ENCODE measurements at regions not wholly inside any gene's neighbourhood (a gene's known extent, or its start where the extent isn't known, plus 50 kb on each side); places are given as distances from the start of the nearest gene placed in this dataset.

- H3K4me3 ChIP-seq = no peak overlapping the region
- H3K4me2 ChIP-seq = no peak overlapping the region
- no peaks in the 10 kb centered on the region for H4K20me1 ChIP-seq (replicated peaks; ENCODE audit: insufficient read depth)
- Mint-ChIP-seq H3K4me1 (peaks cover 12% of the 10 kb centered on the region; the same call in 2 of the 3 replicates), H3K27ac (no peak overlapping the region), H3K36me3 (ENCODE audit: low read depth) (no peaks in the 10 kb centered on the region), H3K4me3 (no peak overlapping the region), H3K27me3 (ENCODE audit: insufficient read depth, low read depth, poor library complexity) (peaks cover 3% of the 10 kb centered on the region), H3K9me3 (no peaks in the 10 kb centered on the region)
- no peaks in the 10 kb centered on the region for H3F3A ChIP-seq (replicated peaks; ENCODE audit: low read depth)
- TF ChIP-seq CREB1 (CRISPR knock-in tag; IDR thresholded peaks at IDR 0.05; ENCODE audit: low read depth) = no peak
- TF ChIP-seq ZNF114 (CRISPR knock-in tag; IDR thresholded peaks at IDR 0.05) = no peak
- TF ChIP-seq ETS1 (IDR thresholded peaks at IDR 0.05) = no peak
- TF ChIP-seq ZNF331 (CRISPR knock-in tag; IDR thresholded peaks at IDR 0.05; ENCODE audit: low read depth) = no peak
- TF ChIP-seq NANOG (IDR thresholded peaks at IDR 0.05; ENCODE audit: borderline replicate concordance) = no peak
- no peak for TF ChIP-seq STAT1 (IDR thresholded peaks at IDR 0.05; ENCODE audit: unreplicated experiment)
- no peak for TF ChIP-seq POLR2AphosphoS5 (IDR thresholded peaks at IDR 0.05; ENCODE audit: low read depth)
- no peak for TF ChIP-seq REST (IDR thresholded peaks at IDR 0.05; ENCODE audit: unreplicated experiment)
- TF ChIP-seq EZH2 (IDR thresholded peaks at IDR 0.05; ENCODE audit: low read depth, unreplicated experiment) = no peak
- TF ChIP-seq, protein P1, sequence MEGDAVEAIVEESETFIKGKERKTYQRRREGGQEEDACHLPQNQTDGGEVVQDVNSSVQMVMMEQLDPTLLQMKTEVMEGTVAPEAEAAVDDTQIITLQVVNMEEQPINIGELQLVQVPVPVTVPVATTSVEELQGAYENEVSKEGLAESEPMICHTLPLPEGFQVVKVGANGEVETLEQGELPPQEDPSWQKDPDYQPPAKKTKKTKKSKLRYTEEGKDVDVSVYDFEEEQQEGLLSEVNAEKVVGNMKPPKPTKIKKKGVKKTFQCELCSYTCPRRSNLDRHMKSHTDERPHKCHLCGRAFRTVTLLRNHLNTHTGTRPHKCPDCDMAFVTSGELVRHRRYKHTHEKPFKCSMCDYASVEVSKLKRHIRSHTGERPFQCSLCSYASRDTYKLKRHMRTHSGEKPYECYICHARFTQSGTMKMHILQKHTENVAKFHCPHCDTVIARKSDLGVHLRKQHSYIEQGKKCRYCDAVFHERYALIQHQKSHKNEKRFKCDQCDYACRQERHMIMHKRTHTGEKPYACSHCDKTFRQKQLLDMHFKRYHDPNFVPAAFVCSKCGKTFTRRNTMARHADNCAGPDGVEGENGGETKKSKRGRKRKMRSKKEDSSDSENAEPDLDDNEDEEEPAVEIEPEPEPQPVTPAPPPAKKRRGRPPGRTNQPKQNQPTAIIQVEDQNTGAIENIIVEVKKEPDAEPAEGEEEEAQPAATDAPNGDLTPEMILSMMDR (conservative IDR thresholded peaks at IDR 0.05; ENCODE audit: low read depth in 2 of 2) = no peak
- TF ChIP-seq JUNB (IDR thresholded peaks at IDR 0.05; ENCODE audit: unreplicated experiment) = no peak
- TF ChIP-seq, protein P2, sequence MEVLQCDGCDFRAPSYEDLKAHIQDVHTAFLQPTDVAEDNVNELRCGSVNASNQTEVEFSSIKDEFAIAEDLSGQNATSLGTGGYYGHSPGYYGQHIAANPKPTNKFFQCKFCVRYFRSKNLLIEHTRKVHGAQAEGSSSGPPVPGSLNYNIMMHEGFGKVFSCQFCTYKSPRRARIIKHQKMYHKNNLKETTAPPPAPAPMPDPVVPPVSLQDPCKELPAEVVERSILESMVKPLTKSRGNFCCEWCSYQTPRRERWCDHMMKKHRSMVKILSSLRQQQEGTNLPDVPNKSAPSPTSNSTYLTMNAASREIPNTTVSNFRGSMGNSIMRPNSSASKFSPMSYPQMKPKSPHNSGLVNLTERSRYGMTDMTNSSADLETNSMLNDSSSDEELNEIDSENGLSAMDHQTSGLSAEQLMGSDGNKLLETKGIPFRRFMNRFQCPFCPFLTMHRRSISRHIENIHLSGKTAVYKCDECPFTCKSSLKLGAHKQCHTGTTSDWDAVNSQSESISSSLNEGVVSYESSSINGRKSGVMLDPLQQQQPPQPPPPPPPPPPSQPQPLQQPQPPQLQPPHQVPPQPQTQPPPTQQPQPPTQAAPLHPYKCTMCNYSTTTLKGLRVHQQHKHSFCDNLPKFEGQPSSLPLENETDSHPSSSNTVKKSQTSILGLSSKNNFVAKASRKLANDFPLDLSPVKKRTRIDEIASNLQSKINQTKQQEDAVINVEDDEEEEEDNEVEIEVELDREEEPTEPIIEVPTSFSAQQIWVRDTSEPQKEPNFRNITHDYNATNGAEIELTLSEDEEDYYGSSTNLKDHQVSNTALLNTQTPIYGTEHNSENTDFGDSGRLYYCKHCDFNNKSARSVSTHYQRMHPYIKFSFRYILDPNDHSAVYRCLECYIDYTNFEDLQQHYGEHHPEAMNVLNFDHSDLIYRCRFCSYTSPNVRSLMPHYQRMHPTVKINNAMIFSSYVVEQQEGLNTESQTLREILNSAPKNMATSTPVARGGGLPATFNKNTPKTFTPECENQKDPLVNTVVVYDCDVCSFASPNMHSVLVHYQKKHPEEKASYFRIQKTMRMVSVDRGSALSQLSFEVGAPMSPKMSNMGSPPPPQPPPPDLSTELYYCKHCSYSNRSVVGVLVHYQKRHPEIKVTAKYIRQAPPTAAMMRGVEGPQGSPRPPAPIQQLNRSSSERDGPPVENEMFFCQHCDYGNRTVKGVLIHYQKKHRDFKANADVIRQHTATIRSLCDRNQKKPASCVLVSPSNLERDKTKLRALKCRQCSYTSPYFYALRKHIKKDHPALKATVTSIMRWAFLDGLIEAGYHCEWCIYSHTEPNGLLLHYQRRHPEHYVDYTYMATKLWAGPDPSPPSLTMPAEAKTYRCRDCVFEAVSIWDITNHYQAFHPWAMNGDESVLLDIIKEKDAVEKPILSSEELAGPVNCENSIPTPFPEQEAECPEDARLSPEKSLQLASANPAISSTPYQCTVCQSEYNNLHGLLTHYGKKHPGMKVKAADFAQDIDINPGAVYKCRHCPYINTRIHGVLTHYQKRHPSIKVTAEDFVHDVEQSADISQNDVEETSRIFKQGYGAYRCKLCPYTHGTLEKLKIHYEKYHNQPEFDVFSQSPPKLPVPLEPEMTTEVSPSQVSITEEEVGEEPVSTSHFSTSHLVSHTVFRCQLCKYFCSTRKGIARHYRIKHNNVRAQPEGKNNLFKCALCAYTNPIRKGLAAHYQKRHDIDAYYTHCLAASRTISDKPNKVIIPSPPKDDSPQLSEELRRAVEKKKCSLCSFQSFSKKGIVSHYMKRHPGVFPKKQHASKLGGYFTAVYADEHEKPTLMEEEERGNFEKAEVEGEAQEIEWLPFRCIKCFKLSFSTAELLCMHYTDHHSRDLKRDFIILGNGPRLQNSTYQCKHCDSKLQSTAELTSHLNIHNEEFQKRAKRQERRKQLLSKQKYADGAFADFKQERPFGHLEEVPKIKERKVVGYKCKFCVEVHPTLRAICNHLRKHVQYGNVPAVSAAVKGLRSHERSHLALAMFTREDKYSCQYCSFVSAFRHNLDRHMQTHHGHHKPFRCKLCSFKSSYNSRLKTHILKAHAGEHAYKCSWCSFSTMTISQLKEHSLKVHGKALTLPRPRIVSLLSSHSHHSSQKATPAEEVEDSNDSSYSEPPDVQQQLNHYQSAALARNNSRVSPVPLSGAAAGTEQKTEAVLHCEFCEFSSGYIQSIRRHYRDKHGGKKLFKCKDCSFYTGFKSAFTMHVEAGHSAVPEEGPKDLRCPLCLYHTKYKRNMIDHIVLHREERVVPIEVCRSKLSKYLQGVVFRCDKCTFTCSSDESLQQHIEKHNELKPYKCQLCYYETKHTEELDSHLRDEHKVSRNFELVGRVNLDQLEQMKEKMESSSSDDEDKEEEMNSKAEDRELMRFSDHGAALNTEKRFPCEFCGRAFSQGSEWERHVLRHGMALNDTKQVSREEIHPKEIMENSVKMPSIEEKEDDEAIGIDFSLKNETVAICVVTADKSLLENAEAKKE (CRISPR knock-in tag; IDR thresholded peaks at IDR 0.05) = no peak
- no peak for TF ChIP-seq EZH2phosphoT487 (IDR thresholded peaks at IDR 0.05; ENCODE audit: unreplicated experiment)
- no peaks in the 10 kb centered on the region for H3K27me3 ChIP-seq (ENCODE audit: insufficient read depth)
- ATAC-seq (no peak), DNase-seq (ENCODE audit: low spot score) (no peak)
- H3K79me2 ChIP-seq (replicated peaks; ENCODE audit: insufficient read depth) = no peaks in the 10 kb centered on the region
- no peak overlapping the region for H3K27ac ChIP-seq (ENCODE audit: low read depth)
- H3K9me2 ChIP-seq (ENCODE audit: insufficient read depth) = peaks cover 4% of the 10 kb centered on the region; the same call in 1 of the 2 replicates
- no peaks in the 10 kb centered on the region for H3K36me3 ChIP-seq (ENCODE audit: insufficient read depth)
- H3K4me1 ChIP-seq (ENCODE audit: insufficient read depth) = peaks cover 5% of the 10 kb centered on the region; the same call in 1 of the 2 replicates
- no peak overlapping the region for H2AFZ ChIP-seq
Measured at GRCh38 chr12:92332552-92332951, 186.9 kb upstream of the BTG1 start.

Measured in GM23338 (cell line).